Gastroesophageal sphincter (tissue), 3 donors: ENCODE measurements at regions not wholly inside any gene's neighbourhood (a gene's known extent, or its start where the extent isn't known, plus 50 kb on each side); places are given as distances from the start of the nearest gene placed in this dataset.

Source experiments
- CTCF ChIP-seq, 4 experiments: fragments of 200-600 bp in 2 of 4; fragments of 450-650 bp in 2 of 4; sonication (generic) in 1 of 4; IDR thresholded peaks; one replicate each; pipeline ENCODE4 v1.5.1; 2017 to 2019; ENCODE audit warnings: antibody characterized with exemption in 4 of 4, mild to moderate bottlenecking in 2 of 4, moderate library complexity in 2 of 4
- EP300 ChIP-seq: sonication (generic); formaldehyde crosslinking; IDR thresholded peaks from one replicate; pipeline ENCODE4 v1.6.1; 2017; ENCODE audit warnings: antibody characterized with exemption, mild to moderate bottlenecking
- POLR2A ChIP-seq, 2 donors: fragments of 450-650 bp; IDR thresholded peaks; one replicate each; pipeline ENCODE4 v1.6.1; 2017; ENCODE audit warnings: antibody characterized with exemption in 2 of 2, mild to moderate bottlenecking in 2 of 2, moderate library complexity in 1 of 2
- POLR2AphosphoS5 ChIP-seq: sonication (generic); formaldehyde crosslinking; IDR thresholded peaks from one replicate; pipeline ENCODE4 v1.6.1; 2017; ENCODE audit warnings: antibody characterized with exemption

- TF ChIP-seq CTCF (IDR thresholded peaks at IDR 0.05) (no peak), POLR2A (IDR thresholded peaks at IDR 0.05) (no peak), POLR2AphosphoS5 (no peak), EP300 (no peak)
Measured at GRCh38 chr7:81075150-81075549, 156.3 kb upstream of the SEMA3C start.
